H1 (cell line): ENCODE measurements at regions not wholly inside any gene's neighbourhood (a gene's known extent, or its start where the extent isn't known, plus 50 kb on each side); places are given as distances from the start of the nearest gene placed in this dataset.

Experiments used
- CTCF ChIA-PET: fragments of 300-600 bp; sonication (Branson Sonifier 250); formaldehyde crosslinking; loops from one replicate; lab custom pipeline; 2021; ENCODE audit not compliant: partially characterized antibody; lab: Charles Lee
- POLR2A ChIA-PET: fragments of 300-600 bp; sonication (Branson Sonifier 250); formaldehyde crosslinking; loops from one replicate; lab custom pipeline; 2021; ENCODE audit warnings: inconsistent platforms; ENCODE audit not compliant: partially characterized antibody; lab: Charles Lee
- DNase-seq, 2 experiments: peaks; one replicate each; pipeline versions ENCODE4 v3.0.0 to v3.0.0-alpha.2; 2010 to 2022; ENCODE audit warnings: low spot score in 2 of 2, low read depth in 1 of 2, mixed read lengths in 1 of 2
- FAIRE-seq: peaks from 2 replicates; lab custom pipeline; 2011; peaks lifted over from hg19 to GRCh38; lab: Jason Lieb, UNC
- H2AFZ ChIP-seq: 2 replicates; pipeline ENCODE4 v1.8.1; 2012; ENCODE audit warnings: low read length, inconsistent platforms
- H2AK5ac ChIP-seq: 2 replicates; pipeline ENCODE4 v1.6.1; 2013; ENCODE audit warnings: low read depth, low read length
- H2BK120ac ChIP-seq: replicated peaks from 2 replicates; pipeline ENCODE3; 2013; ENCODE audit warnings: low read depth, low read length, inconsistent platforms
- H2BK12ac ChIP-seq: 2 replicates; pipeline ENCODE4 v1.6.1; 2013; ENCODE audit warnings: low read depth, low read length
- H2BK15ac ChIP-seq: 2 replicates; pipeline ENCODE4 v1.6.1; 2013; ENCODE audit warnings: low read length
- H2BK20ac ChIP-seq: 2 replicates; pipeline ENCODE4 v1.6.1; 2013; ENCODE audit warnings: low read length
- H2BK5ac ChIP-seq: 2 replicates; pipeline ENCODE4 v1.6.1; 2013; ENCODE audit warnings: low read depth, low read length
- H3K14ac ChIP-seq: 2 replicates; pipeline ENCODE4 v1.6.1; 2013; ENCODE audit warnings: inconsistent platforms; ENCODE audit not compliant: insufficient read length
- H3K18ac ChIP-seq: 2 replicates; pipeline ENCODE4 v1.6.1; 2013; ENCODE audit warnings: low read length; ENCODE audit errors: extremely low read depth
- H3K23ac ChIP-seq: 2 replicates; pipeline ENCODE4 v1.6.1; 2013; ENCODE audit warnings: inconsistent platforms; ENCODE audit not compliant: insufficient read length
- H3K23me2 ChIP-seq: 2 replicates; pipeline ENCODE4 v1.6.1; 2013; ENCODE audit warnings: low read depth, low read length
- H3K27ac ChIP-seq: 2 replicates; pipeline ENCODE4 v1.6.1; 2011; ENCODE audit warnings: low read depth, low read length, inconsistent platforms
- H3K27me3 ChIP-seq, 4 experiments: replicated peaks in 1 of 4; 1 replicate in 1 of 4; 2 replicates in 3 of 4; pipeline versions ENCODE4 v1.6.1 to v1.8.1; 2011 to 2013; ENCODE audit warnings: low read length in 3 of 4, mild to moderate bottlenecking in 3 of 4, inconsistent platforms in 2 of 4, mixed read lengths in 2 of 4, moderate library complexity in 1 of 4; ENCODE audit not compliant: control insufficient read depth in 3 of 4, insufficient read depth in 3 of 4; ENCODE audit errors: extremely low read depth in 1 of 4
- H3K36me3 ChIP-seq, 4 experiments: 2 replicates each; pipeline versions ENCODE4 v1.6.1 to v1.8.1; 2011 to 2013; ENCODE audit warnings: mild to moderate bottlenecking in 4 of 4, low read length in 3 of 4, moderate library complexity in 2 of 4, control low read depth in 1 of 4, inconsistent platforms in 1 of 4; ENCODE audit not compliant: insufficient read depth in 4 of 4, control insufficient read depth in 2 of 4
- H3K4ac ChIP-seq: replicated peaks from 2 replicates; pipeline ENCODE3; 2013; ENCODE audit warnings: low read length, low read depth, mixed read lengths, inconsistent platforms; ENCODE audit not compliant: insufficient read length
- H3K4me1 ChIP-seq, 4 experiments: replicated peaks in 1 of 4; 1 replicate in 1 of 4; 2 replicates in 3 of 4; pipeline versions ENCODE4 v1.6.1 to v1.8.1; 2011 to 2013; ENCODE audit warnings: low read length in 3 of 4, inconsistent platforms in 2 of 4, mixed read lengths in 1 of 4; ENCODE audit not compliant: insufficient read depth in 4 of 4, control insufficient read depth in 3 of 4
- H3K4me2 ChIP-seq, 2 experiments: 2 replicates each; pipeline versions ENCODE4 v1.6.1 to v1.8.1; 2011 to 2013; ENCODE audit warnings: low read depth in 2 of 2, low read length in 2 of 2, control low read depth in 1 of 2, inconsistent platforms in 1 of 2, mild to moderate bottlenecking in 1 of 2; ENCODE audit not compliant: insufficient read depth in 1 of 2
- H3K4me3 ChIP-seq, 4 experiments: fragments of 200-600, 300-600 bp in 1 of 4; sonication (generic), shearing (Covaris generic), sonication (Bioruptor Twin) in 1 of 4; 2 replicates each; pipeline versions ENCODE4 v1.5.1 to v1.8.1; 2011 to 2016; ENCODE audit warnings: low read length in 4 of 4, low read depth in 3 of 4, control low read depth in 2 of 4, inconsistent platforms in 2 of 4, mild to moderate bottlenecking in 2 of 4, mixed read lengths in 1 of 4, moderate library complexity in 1 of 4; ENCODE audit not compliant: insufficient read depth in 2 of 4; ENCODE audit errors: extremely low read depth in 1 of 4
- H3K56ac ChIP-seq: replicated peaks from 2 replicates; pipeline ENCODE3; 2013; ENCODE audit warnings: low read depth, mild to moderate bottlenecking, mixed read lengths, low read length, inconsistent platforms; ENCODE audit not compliant: insufficient read length
- H3K79me1 ChIP-seq: 2 replicates; pipeline ENCODE4 v1.6.1; 2013; ENCODE audit warnings: low read depth, low read length, control low read depth
- H3K79me2 ChIP-seq, 2 experiments: 2 replicates each; pipeline versions ENCODE4 v1.6.1 to v1.8.1; 2012 to 2013; ENCODE audit warnings: low read length in 2 of 2, mild to moderate bottlenecking in 2 of 2, inconsistent platforms in 1 of 2; ENCODE audit not compliant: insufficient read depth in 2 of 2, control insufficient read depth in 1 of 2
- H3K9ac ChIP-seq, 4 experiments: replicated peaks in 1 of 4; 1 replicate in 1 of 4; 2 replicates in 3 of 4; pipeline versions ENCODE4 v1.6.1 to v1.8.1; 2011 to 2013; ENCODE audit warnings: low read depth in 3 of 4, low read length in 3 of 4, control low read depth in 2 of 4, mild to moderate bottlenecking in 2 of 4, moderate library complexity in 2 of 4, inconsistent platforms in 1 of 4; ENCODE audit errors: extremely low read depth in 1 of 4
- H3K9me3 ChIP-seq, 2 experiments: 2 replicates each; pipeline versions ENCODE4 v1.6.1 to v1.8.1; 2012 to 2013; ENCODE audit warnings: mild to moderate bottlenecking in 2 of 2, moderate library complexity in 2 of 2, control low read depth in 1 of 2, inconsistent platforms in 1 of 2, low read depth in 1 of 2, low read length in 1 of 2, mixed read lengths in 1 of 2; ENCODE audit not compliant: insufficient read depth in 2 of 2
- H4K20me1 ChIP-seq, 2 experiments: replicated peaks in 1 of 2; 2 replicates each; pipeline versions ENCODE3 to v1.8.1; 2011 to 2013; ENCODE audit warnings: inconsistent platforms in 2 of 2, low read length in 2 of 2, mild to moderate bottlenecking in 1 of 2; ENCODE audit not compliant: insufficient read depth in 2 of 2, control insufficient read depth in 1 of 2
- H4K5ac ChIP-seq: 2 replicates; pipeline ENCODE4 v1.6.1; 2013; ENCODE audit warnings: low read length, low read depth, mixed read lengths, inconsistent platforms; ENCODE audit not compliant: insufficient read length
- H4K8ac ChIP-seq: 2 replicates; pipeline ENCODE4 v1.8.0; 2013; ENCODE audit warnings: mild to moderate bottlenecking, moderate library complexity, low read length, inconsistent platforms; ENCODE audit not compliant: insufficient read depth; ENCODE audit errors: extremely low read depth
- H4K91ac ChIP-seq: replicated peaks from 2 replicates; pipeline ENCODE3; 2013; ENCODE audit warnings: low read length, mixed read lengths, inconsistent platforms; ENCODE audit not compliant: insufficient read length
- JUN ChIP-seq: IDR thresholded peaks from 2 replicates; pipeline ENCODE4 v1.6.1; 2011; ENCODE audit warnings: low read depth, mild to moderate bottlenecking, improper control_type of control experiment, low read length
- POU5F1 ChIP-seq: IDR thresholded peaks from 2 replicates; pipeline ENCODE4 v1.6.1; 2011; ENCODE audit warnings: low read depth, mild to moderate bottlenecking, low read length, moderate library complexity
- SIN3A ChIP-seq, 2 experiments: IDR thresholded peaks in 1 of 2; conservative IDR thresholded peaks in 1 of 2; 2 replicates each; pipeline ENCODE4 v1.6.1; 2011 to 2012; ENCODE audit warnings: low read length in 2 of 2, improper control_type of control experiment in 1 of 2, low read depth in 1 of 2, mild to moderate bottlenecking in 1 of 2
- SIX5 ChIP-seq: IDR thresholded peaks from 2 replicates; pipeline ENCODE4 v1.6.1; 2011; ENCODE audit warnings: mild to moderate bottlenecking, low read depth, low read length
- WGBS, 2 experiments: shearing (Covaris generic) in 1 of 2; methylation state at CpG; one replicate each; pipeline versions ENCODE4 v1.1.6 to v1.1.7; 2013 to 2015; ENCODE audit warnings: low lambda C conversion rate in 2 of 2, mixed read lengths in 2 of 2, inconsistent platforms in 1 of 2, low coverage in 1 of 2, missing lambda C conversion rate in 1 of 2; ENCODE audit not compliant: insufficient replicate concordance in 2 of 2, insufficient coverage in 1 of 2, insufficient read length in 1 of 2; ENCODE audit errors: extremely low coverage in 1 of 2, missing lambda C conversion rate in 1 of 2; 5-methylcytosine and 5-hydroxymethylcytosine counted together
- TF ChIP-seq, protein P1 (sequence below): IDR thresholded peaks from 2 replicates; pipeline ENCODE4 v1.6.1; 2011; ENCODE audit warnings: low read depth, mild to moderate bottlenecking, low read length; ENCODE audit not compliant: insufficient read depth
- TF ChIP-seq, protein P2 (sequence below): IDR thresholded peaks from 2 replicates; pipeline ENCODE4 v1.6.1; 2012; ENCODE audit warnings: inconsistent platforms

DNA sequence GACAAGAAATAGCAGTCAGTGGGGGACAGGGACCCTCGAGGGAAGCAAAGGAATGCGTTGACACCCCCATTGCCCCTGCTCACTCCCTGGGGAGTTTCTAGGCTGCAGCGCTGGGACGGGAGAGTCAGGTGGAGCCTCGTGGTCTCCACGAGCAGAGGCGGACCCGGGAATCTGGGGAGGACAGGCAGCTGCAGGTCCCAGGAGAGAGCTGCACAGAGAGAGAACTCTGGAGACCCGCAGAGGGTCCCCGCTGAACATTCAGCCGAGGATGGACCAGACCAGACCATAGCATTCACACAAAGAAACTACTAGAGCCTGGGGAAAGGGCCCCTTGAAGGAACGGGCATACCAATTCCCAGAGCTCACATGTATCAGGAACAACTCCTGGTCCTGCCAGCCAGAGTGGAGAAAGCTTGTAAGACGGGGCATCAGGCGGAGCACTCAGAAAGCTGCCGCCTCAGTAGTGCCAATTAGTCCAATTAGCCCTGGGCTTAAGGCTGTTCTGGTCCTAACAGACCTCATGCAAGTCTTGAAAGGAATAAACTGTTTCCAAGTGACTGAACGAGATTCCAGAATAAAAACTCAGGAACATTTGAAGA is 966.7 kb upstream of the ZNF722 start:
- H3K27me3 ChIP-seq: no peaks in the 10 kb centered on the region
- no peak for FAIRE-seq
- no peak overlapping the region for H4K5ac ChIP-seq

More for the DNA sequence above, 966.7 kb upstream of the ZNF722 start:
- Histone ChIP-seq H2AK5ac (no peak overlapping the region), H4K20me1 (no peaks in the 10 kb centered on the region), H4K8ac (no peak overlapping the region), H3K14ac (no peak overlapping the region), H2BK15ac (no peak overlapping the region), H3K79me2 (no peaks in the 10 kb centered on the region), H3K4me3 (no peak overlapping the region), H2BK5ac (no peak overlapping the region), H3K56ac (no peak overlapping the region), H3K23me2 (no peaks in the 10 kb centered on the region), H3K79me1 (no peaks in the 10 kb centered on the region), H4K91ac (no peak overlapping the region), H3K36me3 (no peaks in the 10 kb centered on the region), H3K4ac (no peak overlapping the region), H3K4me1 (no peaks in the 10 kb centered on the region), H3K9me3 (peaks cover 47 to 89% of the 10 kb centered on the region in 2 experiments), H2BK12ac (no peak overlapping the region), H2BK120ac (no peak overlapping the region), H3K23ac (no peak overlapping the region), H2BK20ac (no peak overlapping the region), H3K27ac (no peak overlapping the region), H3K4me2 (no peak overlapping the region), H2AFZ (no peak overlapping the region), H3K18ac (no peak overlapping the region), H3K9ac (no peak overlapping the region)
- 87% methylated on average over 12 of the region's 16 CpGs; no CpG with 5 or more reads in 1 of the 2 experiments for WGBS, 2 experiments
- ChIA-PET CTCF (no interaction called here), POLR2A (no interaction called here)
- TF ChIP-seq SIX5 (no peak), JUN (no peak), POU5F1 (no peak), SIN3A (conservative IDR thresholded peaks at IDR 0.05 in 1 of 2, IDR thresholded peaks at IDR 0.05 in 1 of 2; ENCODE audit: low read depth in 1 of 2, low read length in 2 of 2) (no peak)
- TF ChIP-seq, protein P1, sequence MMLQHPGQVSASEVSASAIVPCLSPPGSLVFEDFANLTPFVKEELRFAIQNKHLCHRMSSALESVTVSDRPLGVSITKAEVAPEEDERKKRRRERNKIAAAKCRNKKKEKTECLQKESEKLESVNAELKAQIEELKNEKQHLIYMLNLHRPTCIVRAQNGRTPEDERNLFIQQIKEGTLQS: no peak
- TF ChIP-seq, protein P2, sequence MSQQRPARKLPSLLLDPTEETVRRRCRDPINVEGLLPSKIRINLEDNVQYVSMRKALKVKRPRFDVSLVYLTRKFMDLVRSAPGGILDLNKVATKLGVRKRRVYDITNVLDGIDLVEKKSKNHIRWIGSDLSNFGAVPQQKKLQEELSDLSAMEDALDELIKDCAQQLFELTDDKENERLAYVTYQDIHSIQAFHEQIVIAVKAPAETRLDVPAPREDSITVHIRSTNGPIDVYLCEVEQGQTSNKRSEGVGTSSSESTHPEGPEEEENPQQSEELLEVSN: no peak
- DNase-seq: no peak
